ENCODE measurements at regions not wholly inside any gene's neighbourhood (a gene's known extent, or its start where the extent isn't known, plus 50 kb on each side); places are given as distances from the start of the nearest gene placed in this dataset.

- no peaks in the 10 kb centered on the region for H3K4me1 ChIP-seq
- TF ChIP-seq POLR2A (IDR thresholded peaks at IDR 0.05) (no peak), CTCF (IDR thresholded peaks at IDR 0.05) (no peak)
- no peak for DNase-seq
- no peaks in the 10 kb centered on the region for H3K9me3 ChIP-seq
- H3K4me3 ChIP-seq = no peak overlapping the region
- H3K36me3 ChIP-seq = no peaks in the 10 kb centered on the region
- H3K27ac ChIP-seq = no peak overlapping the region
- no peaks in the 10 kb centered on the region for H3K27me3 ChIP-seq
These were observed 776.9 kb upstream of the ARPP21 start for GRCh38 chr3:34862456-34862855.

- DNase-seq = no peak
- Histone ChIP-seq H3K36me3 (no peaks in the 10 kb centered on the region), H3K4me1 (no peaks in the 10 kb centered on the region), H3K9me3 (no peaks in the 10 kb centered on the region), H3K27me3 (no peaks in the 10 kb centered on the region), H3K27ac (no peak overlapping the region), H3K4me3 (no peak overlapping the region)
- TF ChIP-seq CTCF (IDR thresholded peaks at IDR 0.05) (no peak), POLR2A (IDR thresholded peaks at IDR 0.05) (no peak)
These were observed 775.8 kb upstream of the ARPP21 start for GRCh38 chr3:34863485-34863884.

- H3K27me3 ChIP-seq = no peaks in the 10 kb centered on the region
- H3K9me3 ChIP-seq = no peaks in the 10 kb centered on the region
- TF ChIP-seq POLR2A (IDR thresholded peaks at IDR 0.05) (no peak), CTCF (IDR thresholded peaks at IDR 0.05) (no peak)
- no peaks in the 10 kb centered on the region for H3K4me1 ChIP-seq
- H3K36me3 ChIP-seq = no peaks in the 10 kb centered on the region
- no peak for DNase-seq
- H3K27ac ChIP-seq = no peak overlapping the region
- no peak overlapping the region for H3K4me3 ChIP-seq
These were observed 775.3 kb upstream of the ARPP21 start for GRCh38 chr3:34864011-34864410.

GRCh38 chr3:34865346-34865745 lies 774.0 kb upstream of the ARPP21 start:
- H3K27me3 ChIP-seq = no peaks in the 10 kb centered on the region
- TF ChIP-seq POLR2A (IDR thresholded peaks at IDR 0.05) (no peak), CTCF (IDR thresholded peaks at IDR 0.05) (no peak)
- DNase-seq = no peak
- no peaks in the 10 kb centered on the region for H3K4me1 ChIP-seq
- no peak overlapping the region for H3K27ac ChIP-seq
- no peak overlapping the region for H3K4me3 ChIP-seq
- no peaks in the 10 kb centered on the region for H3K9me3 ChIP-seq
- no peaks in the 10 kb centered on the region for H3K36me3 ChIP-seq

GRCh38 chr3:34868935-34869334 lies 770.4 kb upstream of the ARPP21 start:
- Histone ChIP-seq H3K27me3 (no peaks in the 10 kb centered on the region), H3K27ac (no peak overlapping the region), H3K9me3 (no peaks in the 10 kb centered on the region), H3K4me1 (no peaks in the 10 kb centered on the region), H3K36me3 (no peaks in the 10 kb centered on the region), H3K4me3 (no peak overlapping the region)
- DNase-seq = no peak
- TF ChIP-seq POLR2A (IDR thresholded peaks at IDR 0.05) (no peak), CTCF (IDR thresholded peaks at IDR 0.05) (no peak)

- TF ChIP-seq CTCF (IDR thresholded peaks at IDR 0.05) = no peak
- TF ChIP-seq POLR2A (IDR thresholded peaks at IDR 0.05) = no peak
- no peak for DNase-seq
- Histone ChIP-seq H3K27me3 (no peaks in the 10 kb centered on the region), H3K36me3 (no peaks in the 10 kb centered on the region), H3K4me3 (no peak overlapping the region), H3K27ac (no peak overlapping the region), H3K4me1 (no peaks in the 10 kb centered on the region), H3K9me3 (no peaks in the 10 kb centered on the region)
These were observed 769.6 kb upstream of the ARPP21 start for GRCh38 chr3:34869696-34870095.

Data from Peyer's patch (tissue), 4 donors.